ENCODE measurements at regions not wholly inside any gene's neighbourhood (a gene's known extent, or its start where the extent isn't known, plus 50 kb on each side); places are given as distances from the start of the nearest gene placed in this dataset.
"Not testable (repeated sequence)": the region's sequence is repeated elsewhere in the genome, so short reads cannot be mapped to it uniquely, and the experiment has no call there.

- DNase-seq (ENCODE audit: low read depth in 3 of 3, low spot score in 2 of 3): not testable (repeated sequence)
Measured at GRCh38 chr1:149695066-149695465, 87.4 kb upstream of the FCGR1A start.

DNA sequence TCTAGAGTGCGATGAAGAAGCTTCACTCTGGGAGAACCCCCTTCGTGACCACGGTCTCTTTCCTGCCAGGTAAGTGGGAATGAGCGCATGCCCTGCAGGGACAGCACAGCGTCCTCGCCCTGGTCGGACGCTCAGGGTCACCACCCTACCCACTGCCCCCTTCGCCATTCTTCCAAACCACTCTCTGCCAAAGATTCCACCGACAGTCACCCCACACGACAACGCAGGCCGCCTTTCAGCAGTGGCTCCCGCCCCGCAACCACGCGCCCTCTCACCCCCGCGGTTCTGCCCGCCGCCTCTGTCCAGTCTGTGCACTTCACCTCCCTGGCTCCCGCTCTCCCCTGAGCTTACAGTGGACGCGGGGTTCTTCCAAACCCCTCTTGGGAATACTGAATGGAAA lies 82.3 kb upstream of the FCGR1A start:
- not testable (repeated sequence) for DNase-seq (ENCODE audit: low read depth in 3 of 3, low spot score in 2 of 3)

DNA sequence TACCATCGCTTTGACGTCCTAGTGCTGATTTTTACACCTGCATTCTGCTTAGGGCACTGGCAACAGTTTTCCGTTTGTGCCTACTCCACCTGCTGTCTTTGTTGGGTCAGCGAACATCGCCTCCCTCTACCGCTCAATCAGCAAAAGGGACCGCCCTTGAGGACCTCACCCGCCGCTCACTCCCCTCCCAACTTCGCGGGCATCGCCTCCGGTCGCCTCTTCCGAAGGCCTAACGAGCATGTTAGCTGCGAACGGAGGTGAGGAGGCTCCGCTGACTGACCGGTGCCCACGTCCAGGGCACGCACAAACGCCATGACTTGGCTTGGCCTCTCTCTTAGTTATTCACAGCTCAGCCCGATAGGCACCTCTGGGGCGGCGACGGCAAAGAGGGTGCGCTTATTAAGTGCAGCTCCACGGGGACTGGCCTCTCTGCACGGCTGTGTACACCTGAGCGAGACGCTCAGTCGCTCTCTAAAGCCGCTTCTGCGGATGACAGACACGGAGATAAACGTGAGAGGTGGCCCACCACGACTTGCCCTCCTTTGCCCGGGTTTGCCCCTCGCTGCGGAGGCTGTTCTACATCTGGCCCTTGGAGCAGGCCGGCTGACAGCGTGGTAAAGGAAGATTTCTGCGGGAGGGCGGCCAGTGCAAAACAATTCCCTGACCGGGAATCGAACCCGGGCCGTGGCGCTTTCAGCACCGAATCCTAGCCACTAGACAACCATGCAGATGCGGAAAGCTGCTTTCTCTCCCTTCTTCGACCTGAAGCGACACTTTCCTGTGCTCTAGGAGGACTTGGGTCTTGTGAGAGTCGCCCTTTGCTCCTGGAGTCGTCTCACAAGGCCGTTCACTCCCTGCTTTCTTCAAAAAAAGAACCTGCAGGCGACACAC lies 81.6 kb upstream of the FCGR1A start:
- not testable (repeated sequence) for DNase-seq (ENCODE audit: low read depth in 3 of 3, low spot score in 2 of 3)

DNA sequence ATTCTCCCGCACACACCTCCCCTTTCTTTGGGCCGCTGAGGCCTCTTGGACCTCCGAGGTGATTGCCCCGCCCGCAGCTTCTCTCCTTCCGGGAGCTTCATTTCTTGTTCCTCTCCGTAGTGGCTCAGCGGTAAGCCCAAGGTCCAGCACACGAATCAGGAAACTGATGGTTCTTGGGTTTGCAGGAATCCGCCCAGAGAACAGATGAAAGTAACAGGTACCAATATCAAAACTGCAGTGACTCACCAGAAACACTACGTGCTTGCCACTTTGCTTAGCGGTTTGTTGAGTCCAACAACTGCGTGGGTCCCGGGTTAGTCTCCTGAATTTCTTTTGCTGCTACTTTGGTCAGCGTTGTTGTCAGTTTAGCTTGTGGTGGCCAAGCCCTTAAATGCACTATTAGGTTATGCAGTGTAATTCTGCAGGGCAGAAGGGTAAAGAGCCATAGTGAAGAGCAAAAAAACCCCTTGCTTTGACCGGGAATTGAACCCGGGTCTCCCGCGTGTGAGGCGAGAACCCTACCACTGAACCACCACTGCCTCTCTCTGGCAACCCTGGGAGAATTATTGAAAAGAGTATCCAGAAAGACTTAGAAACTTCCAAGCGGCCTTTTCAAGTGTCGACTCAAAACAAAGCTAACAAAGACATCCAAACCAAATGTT lies 74.2 kb upstream of the FCGR1A start:
- peak in 2 of 3 donors; percentile 40 to 75 for DNase-seq (ENCODE audit: low read depth in 3 of 3, low spot score in 2 of 3)

GRCh38 chr1:149711651-149712050 lies 70.8 kb upstream of the FCGR1A start:
- not testable (repeated sequence) for DNase-seq (ENCODE audit: low read depth in 3 of 3, low spot score in 2 of 3)

GRCh38 chr1:149712154-149712927 lies 70.2 kb upstream of the FCGR1A start:
- peak in 2 of 3 donors; percentile 36 to 75 for DNase-seq (ENCODE audit: low read depth in 3 of 3, low spot score in 2 of 3)

DNA sequence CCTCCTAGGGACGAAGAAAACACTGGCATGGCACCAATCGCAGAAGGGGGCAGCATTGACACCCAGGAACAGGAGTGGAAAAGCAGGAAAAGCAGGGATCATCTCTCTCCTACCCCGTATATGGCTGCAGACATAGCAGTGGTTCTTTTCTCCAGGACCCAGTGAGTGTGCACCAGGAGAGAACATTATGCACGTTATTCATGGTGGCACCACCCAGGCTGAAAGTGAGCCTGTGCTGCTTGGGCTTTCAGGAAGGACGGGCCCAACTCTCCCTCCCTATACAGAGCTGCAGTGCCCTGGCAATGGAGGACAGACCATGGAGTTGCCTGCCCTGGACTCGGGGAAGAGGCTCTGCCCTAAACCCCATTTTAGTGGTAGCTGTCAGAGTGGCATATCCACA lies 69.0 kb upstream of the FCGR1A start:
- DNase-seq (ENCODE audit: low read depth in 3 of 3, low spot score in 2 of 3): not testable (repeated sequence)

DNA sequence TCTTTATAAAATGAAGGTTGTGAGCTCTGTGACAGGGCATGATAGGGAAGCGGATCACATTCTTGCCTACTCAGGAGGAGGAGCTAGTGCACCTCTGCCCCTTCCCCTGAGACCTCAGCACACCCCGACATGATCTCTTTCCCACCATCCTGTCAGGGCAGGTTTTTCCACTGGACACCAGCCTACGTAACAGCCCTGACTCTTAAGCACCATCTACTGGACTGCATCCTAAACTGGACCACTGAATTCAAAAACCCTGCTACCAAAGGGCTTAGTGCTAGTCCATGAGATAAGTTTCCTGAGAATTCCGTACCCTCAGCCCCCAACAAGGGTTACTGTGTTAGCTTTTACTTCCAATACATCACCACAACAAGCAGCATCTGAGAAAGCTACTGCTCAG lies 68.5 kb upstream of the FCGR1A start:
- not testable (repeated sequence) for DNase-seq (ENCODE audit: low read depth in 3 of 3, low spot score in 2 of 3)

DNA sequence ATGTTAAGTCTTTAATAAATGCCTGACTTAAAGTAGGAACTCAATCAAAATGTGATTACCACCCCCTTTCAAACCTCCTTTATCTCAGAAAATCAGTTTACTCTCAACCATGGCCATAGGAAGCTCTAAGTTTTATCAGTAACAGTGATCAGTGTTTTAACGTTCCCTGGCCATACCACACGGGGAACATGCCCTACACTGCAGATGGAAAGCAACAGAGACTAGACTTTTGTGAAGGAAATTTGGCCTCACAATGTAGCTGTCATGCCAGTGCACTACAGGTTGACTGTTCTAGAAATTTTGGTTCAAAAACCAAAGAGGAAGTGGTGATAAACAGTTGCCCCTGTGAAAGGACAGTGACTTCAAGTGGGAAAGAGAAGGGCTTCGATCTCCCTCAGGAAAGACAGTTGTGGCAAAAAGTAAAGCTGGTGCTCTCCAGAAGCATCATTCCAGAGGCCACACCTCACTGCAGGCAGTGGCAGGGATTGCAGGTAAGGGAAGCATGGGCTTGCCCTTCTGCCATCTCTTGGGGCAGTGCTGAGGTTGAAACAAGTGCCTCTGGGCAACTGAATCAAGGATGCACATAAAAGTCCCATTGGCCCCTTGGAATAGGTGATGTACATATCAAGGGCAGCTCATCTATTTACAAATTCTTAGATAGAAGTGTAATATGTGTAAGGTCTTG lies 57.7 kb upstream of the FCGR1A start:
- not testable (repeated sequence) for DNase-seq (ENCODE audit: low read depth in 3 of 3, low spot score in 2 of 3)

DNA sequence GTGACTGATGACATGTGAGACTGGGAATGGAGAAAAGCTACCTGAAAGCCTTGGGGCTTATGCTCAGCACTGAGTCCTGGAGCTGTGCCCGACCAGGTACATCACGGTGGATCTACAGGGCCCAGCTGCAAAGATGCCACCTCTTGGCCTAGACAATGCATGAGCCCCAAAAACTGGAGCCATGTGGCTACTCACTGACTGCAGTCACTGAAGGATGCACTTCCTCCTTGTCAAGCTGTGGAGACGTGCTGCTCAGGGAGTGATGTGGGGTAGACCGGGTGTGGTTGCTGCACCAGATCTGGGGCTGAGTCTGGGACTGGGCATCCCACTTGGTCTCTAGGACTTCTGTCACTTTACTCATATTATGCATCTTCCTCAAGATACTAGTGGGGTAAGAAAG lies 55.8 kb upstream of the FCGR1A start:
- DNase-seq (ENCODE audit: low read depth in 3 of 3, low spot score in 2 of 3): not testable (repeated sequence)

DNA sequence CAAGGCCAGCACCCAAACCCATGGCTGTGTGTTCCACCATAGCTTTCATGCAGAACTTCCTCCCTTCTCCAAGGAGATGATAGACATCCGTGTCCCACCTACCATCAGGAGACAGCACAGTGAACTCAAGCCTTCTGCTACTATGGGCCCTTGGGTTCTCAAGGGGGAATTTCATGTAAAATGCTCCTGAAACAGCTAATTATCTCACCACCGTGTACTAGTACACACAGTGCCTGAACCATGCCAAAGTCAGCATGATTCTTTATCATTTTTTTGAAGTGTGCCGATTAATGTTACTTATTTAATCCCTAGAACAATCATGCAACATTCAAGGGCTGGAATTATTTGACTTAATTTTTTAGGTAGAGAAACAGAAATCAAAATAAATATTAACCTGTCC lies 53.9 kb upstream of the FCGR1A start:
- DNase-seq (ENCODE audit: low read depth in 3 of 3, low spot score in 2 of 3): not testable (repeated sequence)

All from right renal cortex interstitium (tissue), 3 donors.